ENCODE measurements at regions not wholly inside any gene's neighbourhood (a gene's known extent, or its start where the extent isn't known, plus 50 kb on each side); places are given as distances from the start of the nearest gene placed in this dataset.

- H3K9me3 ChIP-seq (replicated peaks; ENCODE audit: insufficient read depth, low read length): no peaks in the 10 kb centered on the region
- TF ChIP-seq EZH2phosphoT487 (IDR thresholded peaks at IDR 0.05; ENCODE audit: low read length): no peak
- TF ChIP-seq CTCF (IDR thresholded peaks at IDR 0.05; ENCODE audit: low read length): no peak
- no peak for TF ChIP-seq EZH2 (optimal IDR thresholded peaks at IDR 0.05; ENCODE audit: low read depth, low read length)
- no peak for DNase-seq
These were observed 293.2 kb upstream of the SLC7A11 start for GRCh38 chr4:138535316-138535715.

DNA sequence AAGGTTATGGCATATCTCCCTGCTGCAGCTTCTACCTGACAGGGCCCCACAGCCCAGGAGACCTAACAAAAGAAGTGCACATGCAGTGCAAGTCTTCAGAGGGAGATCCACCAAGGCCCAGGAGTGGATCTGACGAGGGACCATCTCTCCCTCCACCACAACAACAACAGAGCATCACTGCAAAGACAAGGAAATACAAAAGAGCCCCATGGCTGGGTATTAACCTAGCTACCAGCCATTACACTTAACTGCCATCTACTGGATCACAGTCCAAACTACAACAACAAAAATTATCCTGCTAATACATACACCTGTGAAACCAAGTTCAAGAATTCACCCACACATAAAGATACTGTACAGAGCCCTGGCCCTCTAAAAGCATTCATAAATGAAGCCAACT lies 280.2 kb upstream of the SLC7A11 start:
- H3K4me1 ChIP-seq (ENCODE audit: low read length): no peaks in the 10 kb centered on the region
- no peak overlapping the region for H3K27ac ChIP-seq (ENCODE audit: low read length)
- H3K9me2 ChIP-seq (replicated peaks; ENCODE audit: insufficient read depth, low read length): no peaks in the 10 kb centered on the region
- no peak overlapping the region for H3K4me2 ChIP-seq (ENCODE audit: low read depth, low read length)
- no peak overlapping the region for H2AFZ ChIP-seq (ENCODE audit: low read length)
- H3K27me3 ChIP-seq (replicated peaks; ENCODE audit: insufficient read depth, low read length): no peaks in the 10 kb centered on the region
- peak; percentile 16 for DNase-seq
- no peaks in the 10 kb centered on the region for H3F3A ChIP-seq (ENCODE audit: insufficient read depth, low read length)
- H3K9ac ChIP-seq (ENCODE audit: low read length): no peak overlapping the region
- no peaks in the 10 kb centered on the region for H3K9me3 ChIP-seq (replicated peaks; ENCODE audit: insufficient read depth, low read length)
- no peaks in the 10 kb centered on the region for H3K36me3 ChIP-seq (replicated peaks; ENCODE audit: insufficient read depth, low read length)
- H3K4me3 ChIP-seq (ENCODE audit: low read length): no peak overlapping the region
- peak; percentile 51 for TF ChIP-seq CTCF (IDR thresholded peaks at IDR 0.05; ENCODE audit: low read length)
- TF ChIP-seq EZH2 (optimal IDR thresholded peaks at IDR 0.05; ENCODE audit: low read depth, low read length): no peak
- no peaks in the 10 kb centered on the region for H3K79me2 ChIP-seq (ENCODE audit: low read length)
- H4K20me1 ChIP-seq (ENCODE audit: insufficient read depth, low read length): no peaks in the 10 kb centered on the region

More at GRCh38 chr4:138535316-138535715, 293.2 kb upstream of the SLC7A11 start:
- no peak overlapping the region for H3K4me2 ChIP-seq (ENCODE audit: low read depth, low read length)
- no peak overlapping the region for H3K27ac ChIP-seq (ENCODE audit: low read length)
- no peak overlapping the region for H3K9ac ChIP-seq (ENCODE audit: low read length)
- no peaks in the 10 kb centered on the region for H3F3A ChIP-seq (ENCODE audit: insufficient read depth, low read length)
- H2AFZ ChIP-seq (ENCODE audit: low read length): no peak overlapping the region
- H3K4me3 ChIP-seq (ENCODE audit: low read length): no peak overlapping the region
- H4K20me1 ChIP-seq (ENCODE audit: insufficient read depth, low read length): no peaks in the 10 kb centered on the region
- H3K4me1 ChIP-seq (ENCODE audit: low read length): no peaks in the 10 kb centered on the region
- H3K36me3 ChIP-seq (replicated peaks; ENCODE audit: insufficient read depth, low read length): no peaks in the 10 kb centered on the region
- H3K9me2 ChIP-seq (replicated peaks; ENCODE audit: insufficient read depth, low read length): no peaks in the 10 kb centered on the region
- no peaks in the 10 kb centered on the region for H3K79me2 ChIP-seq (ENCODE audit: low read length)
- H3K27me3 ChIP-seq (replicated peaks; ENCODE audit: insufficient read depth, low read length): no peaks in the 10 kb centered on the region

DNA sequence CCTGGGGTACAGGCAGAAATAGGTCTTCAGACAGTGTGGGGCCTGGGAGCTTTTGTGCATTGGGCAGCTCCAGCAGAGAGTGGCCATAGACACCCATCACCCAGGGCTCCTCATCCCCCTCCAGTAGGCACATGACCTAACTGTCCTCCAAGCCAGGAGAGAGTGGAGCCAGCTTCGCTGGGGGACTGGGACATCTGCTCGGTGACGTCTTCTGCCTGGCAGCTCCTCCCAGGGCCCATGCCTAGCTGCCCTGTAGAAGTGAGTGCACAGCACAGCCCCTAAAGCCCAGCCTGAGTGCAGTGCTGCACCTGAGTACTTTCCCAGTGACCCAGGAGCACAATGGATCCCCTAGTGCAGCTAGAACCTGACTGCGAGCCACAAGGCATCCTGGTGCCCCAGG lies 279.7 kb upstream of the SLC7A11 start:
- Histone ChIP-seq H3K4me3 (ENCODE audit: low read length) (no peak overlapping the region), H3K9me2 (replicated peaks; ENCODE audit: insufficient read depth, low read length) (no peaks in the 10 kb centered on the region), H3K9ac (ENCODE audit: low read length) (no peak overlapping the region), H3K79me2 (ENCODE audit: low read length) (no peaks in the 10 kb centered on the region), H3K4me1 (ENCODE audit: low read length) (no peaks in the 10 kb centered on the region), H3K27me3 (replicated peaks; ENCODE audit: insufficient read depth, low read length) (no peaks in the 10 kb centered on the region), H3K27ac (ENCODE audit: low read length) (no peak overlapping the region), H3K4me2 (ENCODE audit: low read depth, low read length) (no peak overlapping the region), H2AFZ (ENCODE audit: low read length) (no peak overlapping the region), H3F3A (ENCODE audit: insufficient read depth, low read length) (no peaks in the 10 kb centered on the region), H4K20me1 (ENCODE audit: insufficient read depth, low read length) (no peaks in the 10 kb centered on the region), H3K36me3 (replicated peaks; ENCODE audit: insufficient read depth, low read length) (no peaks in the 10 kb centered on the region), H3K9me3 (replicated peaks; ENCODE audit: insufficient read depth, low read length) (no peaks in the 10 kb centered on the region)
- TF ChIP-seq EZH2phosphoT487 (IDR thresholded peaks at IDR 0.05; ENCODE audit: low read length) (no peak), EZH2 (optimal IDR thresholded peaks at IDR 0.05; ENCODE audit: low read depth, low read length) (no peak), CTCF (IDR thresholded peaks at IDR 0.05; ENCODE audit: low read length) (no peak)
- no peak for DNase-seq
